DND-41 (cell line): ENCODE measurements at regions not wholly inside any gene's neighbourhood (a gene's known extent, or its start where the extent isn't known, plus 50 kb on each side); places are given as distances from the start of the nearest gene placed in this dataset.

Experiments used
- CTCF ChIP-seq: IDR thresholded peaks from 2 replicates; pipeline ENCODE4 v1.5.1; 2012; ENCODE audit warnings: borderline replicate concordance, low read length, moderate library complexity, mild to moderate bottlenecking; ENCODE audit not compliant: poor library complexity, severe bottlenecking; ENCODE audit errors: extremely low read depth
- EZH2 ChIP-seq: IDR thresholded peaks from 3 replicates; pipeline ENCODE4 v1.6.1; 2012; ENCODE audit warnings: borderline replicate concordance, low read depth, mild to moderate bottlenecking, moderate library complexity, low read length, inconsistent platforms; ENCODE audit not compliant: severe bottlenecking

- TF ChIP-seq CTCF (no peak), EZH2 (no peak)
These were observed 1235.0 kb upstream of the ADGRL4 start for GRCh38 chr1:80241566-80241965.
